ENCODE measurements at regions not wholly inside any gene's neighbourhood (a gene's known extent, or its start where the extent isn't known, plus 50 kb on each side); places are given as distances from the start of the nearest gene placed in this dataset.

GRCh38 chr13:111620166-111620565 lies 299.7 kb downstream of the TEX29 start:
- TF ChIP-seq CTCF (IDR thresholded peaks at IDR 0.05) (no peak), EP300 (IDR thresholded peaks at IDR 0.05) (no peak), POLR2AphosphoS5 (IDR thresholded peaks at IDR 0.05) (no peak)

Measured in stomach (tissue), 4 donors.